Activated B cell treated with CpG ODN at 0.5 μM for 24 hours (primary cell): ENCODE measurements at regions not wholly inside any gene's neighbourhood (a gene's known extent, or its start where the extent isn't known, plus 50 kb on each side); places are given as distances from the start of the nearest gene placed in this dataset.

ENCODE experiments used
- ATAC-seq: fragments of 200-7000 bp; cut with Tn5 transposase; one replicate; pipeline ENCODE4 v1.10.0; 2021; ENCODE audit warnings: low read depth, mild to moderate bottlenecking, moderate library complexity
- CTCF ChIA-PET: fragments of 350-600 bp; sonication (Branson Sonifier 250); formaldehyde crosslinking; loops from one replicate; lab custom pipeline; 2021; ENCODE audit warnings: antibody characterized with exemption; lab: Charles Lee
- POLR2A ChIA-PET: fragments of 350-600 bp; sonication (Branson Sonifier 250); formaldehyde crosslinking; loops from one replicate; lab custom pipeline; 2021; ENCODE audit warnings: antibody characterized with exemption; lab: Charles Lee
- DNase-seq: peaks from one replicate; pipeline ENCODE4 v3.0.0; 2022
- H3K27ac Mint-ChIP-seq: one replicate; pipeline ENCODE4 v1.8.0; 2020; ENCODE audit warnings: mixed read lengths
- H3K27me3 Mint-ChIP-seq: one replicate; pipeline ENCODE4 v1.8.0; 2021; ENCODE audit warnings: mixed read lengths
- H3K36me3 Mint-ChIP-seq: one replicate; pipeline ENCODE4 v1.8.0; 2021; ENCODE audit warnings: low read depth, mixed read lengths
- H3K4me1 Mint-ChIP-seq: one replicate; pipeline ENCODE4 v1.8.0; 2021; ENCODE audit warnings: mixed read lengths
- H3K4me3 Mint-ChIP-seq: one replicate; pipeline ENCODE4 v1.8.0; 2020; ENCODE audit warnings: mild to moderate bottlenecking, mixed read lengths
- H3K9me3 Mint-ChIP-seq: one replicate; pipeline ENCODE4 v1.8.0; 2020; ENCODE audit warnings: mixed read lengths
- intact Hi-C: fragments of 100-400 bp; cut with micrococcal nuclease; formaldehyde crosslinking; loops from one replicate; pipeline ENCODE4 v1.15.1; 2024
- TF ChIP-seq, protein P1 (sequence below): fragments of 200-600 bp; IDR thresholded peaks from one replicate; pipeline ENCODE4 v1.8.0; 2022; ENCODE audit warnings: antibody characterized with exemption, mild to moderate bottlenecking

DNA sequence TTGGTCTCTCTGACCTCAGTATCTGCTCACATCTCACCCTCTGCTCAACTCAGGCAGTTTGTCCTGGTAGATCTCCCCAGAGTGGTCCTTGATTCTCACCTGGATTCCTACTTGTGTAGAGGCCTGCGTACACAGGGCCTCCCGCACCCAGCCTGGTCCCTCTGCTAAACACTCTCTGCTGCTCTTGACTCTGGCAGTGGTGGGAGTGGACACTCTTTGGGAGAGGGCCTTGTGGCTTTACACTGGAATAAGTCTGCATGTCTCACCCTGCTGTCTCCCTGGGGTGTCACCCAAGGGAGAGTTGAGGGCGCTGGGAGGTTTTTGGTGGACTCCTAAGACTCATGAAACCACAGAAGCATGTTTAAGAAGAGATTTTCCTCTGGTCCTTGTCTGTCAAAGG, 57.3 kb upstream of the ECI2 start:
- ChIA-PET CTCF (no interaction called here), POLR2A (no interaction called here)
- H3K27ac Mint-ChIP-seq, result no peak overlapping the region
- no peaks in the 10 kb centered on the region for H3K36me3 Mint-ChIP-seq
- DNase-seq (no peak), ATAC-seq (no peak)
- H3K9me3 Mint-ChIP-seq, result no peaks in the 10 kb centered on the region
- no peak overlapping the region for H3K4me3 Mint-ChIP-seq
- intact Hi-C loops, result no loop called here
- TF ChIP-seq, protein P1, sequence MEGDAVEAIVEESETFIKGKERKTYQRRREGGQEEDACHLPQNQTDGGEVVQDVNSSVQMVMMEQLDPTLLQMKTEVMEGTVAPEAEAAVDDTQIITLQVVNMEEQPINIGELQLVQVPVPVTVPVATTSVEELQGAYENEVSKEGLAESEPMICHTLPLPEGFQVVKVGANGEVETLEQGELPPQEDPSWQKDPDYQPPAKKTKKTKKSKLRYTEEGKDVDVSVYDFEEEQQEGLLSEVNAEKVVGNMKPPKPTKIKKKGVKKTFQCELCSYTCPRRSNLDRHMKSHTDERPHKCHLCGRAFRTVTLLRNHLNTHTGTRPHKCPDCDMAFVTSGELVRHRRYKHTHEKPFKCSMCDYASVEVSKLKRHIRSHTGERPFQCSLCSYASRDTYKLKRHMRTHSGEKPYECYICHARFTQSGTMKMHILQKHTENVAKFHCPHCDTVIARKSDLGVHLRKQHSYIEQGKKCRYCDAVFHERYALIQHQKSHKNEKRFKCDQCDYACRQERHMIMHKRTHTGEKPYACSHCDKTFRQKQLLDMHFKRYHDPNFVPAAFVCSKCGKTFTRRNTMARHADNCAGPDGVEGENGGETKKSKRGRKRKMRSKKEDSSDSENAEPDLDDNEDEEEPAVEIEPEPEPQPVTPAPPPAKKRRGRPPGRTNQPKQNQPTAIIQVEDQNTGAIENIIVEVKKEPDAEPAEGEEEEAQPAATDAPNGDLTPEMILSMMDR, result no peak
- no peaks in the 10 kb centered on the region for H3K4me1 Mint-ChIP-seq
- peaks cover 4% of the 10 kb centered on the region for H3K27me3 Mint-ChIP-seq

DNA sequence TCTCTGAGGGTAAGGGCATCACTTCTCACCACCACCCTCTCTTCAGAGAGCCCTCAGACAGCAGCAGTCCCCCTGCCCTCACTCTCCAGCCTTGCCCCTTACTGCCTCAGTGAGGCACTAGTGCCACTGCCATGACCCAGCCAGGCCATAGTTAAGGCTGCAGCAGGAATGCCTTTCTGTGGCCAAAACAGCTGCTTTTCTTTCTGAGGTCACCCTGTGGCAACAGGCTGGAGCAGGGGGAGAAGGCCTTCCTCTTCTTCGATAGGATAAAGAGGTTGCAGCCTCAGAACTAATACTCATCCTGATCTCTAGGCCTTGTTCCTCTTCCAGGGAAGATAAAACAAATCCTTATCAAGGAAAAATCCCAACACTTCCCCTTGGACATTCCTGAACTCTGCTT, 56.8 kb upstream of the ECI2 start:
- TF ChIP-seq, protein P1, result no peak
- POLR2A ChIA-PET, result no interaction called here
- ATAC-seq, result no peak
- Mint-ChIP-seq H3K4me3 (no peak overlapping the region), H3K4me1 (no peaks in the 10 kb centered on the region), H3K27ac (no peak overlapping the region), H3K36me3 (no peaks in the 10 kb centered on the region), H3K27me3 (peaks cover 8% of the 10 kb centered on the region), H3K9me3 (no peaks in the 10 kb centered on the region)
- intact Hi-C loops, result no loop called here
- CTCF ChIA-PET, result no interaction called here
- DNase-seq, result no peak

DNA sequence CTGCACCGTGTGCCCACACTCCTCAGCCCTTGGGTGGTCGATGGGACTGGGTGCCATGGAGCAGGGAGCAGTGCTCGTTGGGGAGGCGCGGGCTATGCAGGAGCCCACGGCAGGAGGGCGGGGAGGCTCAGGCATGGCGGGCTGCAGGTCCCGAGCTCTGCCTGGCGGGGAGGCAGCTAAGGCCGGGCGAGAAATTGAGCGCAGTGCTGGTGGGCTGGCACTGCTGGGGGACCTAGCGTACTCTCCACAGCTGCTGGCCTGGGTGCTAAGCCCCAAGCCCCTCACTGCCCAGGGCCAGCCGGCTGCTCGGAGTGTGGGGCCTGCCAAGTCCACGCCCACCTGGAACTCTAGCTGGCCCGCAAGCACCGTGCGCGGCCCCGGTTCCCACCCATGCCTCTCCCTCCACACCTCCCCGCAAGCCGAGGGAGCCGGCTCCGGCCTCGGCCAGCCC, 55.9 kb upstream of the ECI2 start:
- H3K27me3 Mint-ChIP-seq, result peaks cover 17% of the 10 kb centered on the region
- H3K27ac Mint-ChIP-seq, result no peak overlapping the region
- no peaks in the 10 kb centered on the region for H3K36me3 Mint-ChIP-seq
- ATAC-seq, result no peak
- POLR2A ChIA-PET, result no interaction called here
- intact Hi-C loops, result no loop called here
- H3K4me3 Mint-ChIP-seq, result no peak overlapping the region
- TF ChIP-seq, protein P1, result no peak
- no peak for DNase-seq
- no peaks in the 10 kb centered on the region for H3K4me1 Mint-ChIP-seq
- H3K9me3 Mint-ChIP-seq, result no peaks in the 10 kb centered on the region
- CTCF ChIA-PET, result no interaction called here

DNA sequence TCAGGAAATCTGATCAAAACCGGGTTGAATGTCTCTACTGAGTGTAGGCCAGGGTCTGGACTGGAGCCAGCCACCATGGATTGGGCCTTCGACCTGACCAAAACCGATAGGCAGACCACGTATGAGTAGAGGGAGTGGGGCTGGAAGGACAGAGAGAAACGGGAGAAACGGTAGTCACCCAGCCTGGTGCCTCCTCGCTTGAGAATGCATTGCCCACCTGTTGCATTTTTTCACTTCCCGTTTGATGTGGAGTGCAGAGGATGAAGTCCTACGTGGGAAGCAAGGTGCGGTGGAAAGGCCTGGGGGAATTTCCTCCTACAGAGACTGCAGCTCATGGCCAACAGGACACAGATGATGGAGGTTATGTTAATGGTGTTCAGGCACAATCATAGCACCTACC, 53.9 kb upstream of the ECI2 start:
- DNase-seq (no peak), ATAC-seq (no peak)
- intact Hi-C loops, result no loop called here
- Mint-ChIP-seq H3K4me1 (no peaks in the 10 kb centered on the region), H3K27me3 (peaks cover 27% of the 10 kb centered on the region), H3K4me3 (no peak overlapping the region), H3K9me3 (no peaks in the 10 kb centered on the region), H3K27ac (no peak overlapping the region), H3K36me3 (no peaks in the 10 kb centered on the region)
- ChIA-PET CTCF (no interaction called here), POLR2A (no interaction called here)
- TF ChIP-seq, protein P1, result no peak

DNA sequence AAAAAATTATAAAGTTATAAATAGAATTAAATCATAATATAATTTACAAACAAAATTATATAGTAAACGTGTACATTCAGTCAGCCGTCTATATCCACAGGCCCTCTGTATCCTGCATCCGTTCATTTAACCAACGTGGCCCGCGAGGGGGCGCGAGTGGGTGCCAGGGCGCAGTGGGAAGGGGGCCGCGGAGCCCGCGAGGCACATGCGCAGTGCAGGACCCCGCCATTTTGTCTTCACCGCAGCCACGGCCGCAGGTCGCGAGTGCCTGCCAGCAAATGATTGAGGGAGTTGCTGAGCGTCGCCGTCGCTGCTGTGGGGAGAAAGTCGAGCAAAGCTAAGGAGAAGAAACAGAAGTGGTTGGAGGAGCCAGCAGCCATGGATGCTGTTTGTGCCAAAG, 53.4 kb upstream of the ECI2 start:
- ChIA-PET CTCF (no interaction called here), POLR2A (no interaction called here)
- Mint-ChIP-seq H3K27me3 (peaks cover 29% of the 10 kb centered on the region), H3K9me3 (no peaks in the 10 kb centered on the region), H3K27ac (no peak overlapping the region), H3K4me3 (no peak overlapping the region), H3K36me3 (no peaks in the 10 kb centered on the region), H3K4me1 (no peaks in the 10 kb centered on the region)
- TF ChIP-seq, protein P1, result no peak
- ATAC-seq, result no peak
- intact Hi-C loops, result no loop called here
- DNase-seq, result no peak
